ENCODE measurements at regions not wholly inside any gene's neighbourhood (a gene's known extent, or its start where the extent isn't known, plus 50 kb on each side); places are given as distances from the start of the nearest gene placed in this dataset.
"Not testable (repeated sequence)": the region's sequence is repeated elsewhere in the genome, so short reads cannot be mapped to it uniquely, and the experiment has no call there.

GRCh38 chr3:165624761-165625160 is 212.5 kb downstream of the BCHE start:
- FAIRE-seq, result no peak

GRCh38 chr3:165622356-165622755 is 214.9 kb downstream of the BCHE start:
- FAIRE-seq, result no peak

GRCh38 chr3:165619069-165619468 is 218.2 kb downstream of the BCHE start:
- FAIRE-seq, result no peak

- peak; percentile 14 for FAIRE-seq
These were observed 220.1 kb downstream of the BCHE start for GRCh38 chr3:165617134-165617533.

- FAIRE-seq, result no peak
These were observed 222.9 kb downstream of the BCHE start for GRCh38 chr3:165614337-165614736.

- no peak for FAIRE-seq
These were observed 224.2 kb downstream of the BCHE start for GRCh38 chr3:165613014-165613413.

GRCh38 chr3:165607221-165607620 is 230.0 kb downstream of the BCHE start:
- no peak for FAIRE-seq

- FAIRE-seq, result no peak
These were observed 234.0 kb downstream of the BCHE start for GRCh38 chr3:165603196-165603595.

- not testable (repeated sequence) for FAIRE-seq
These were observed 264.7 kb downstream of the BCHE start for GRCh38 chr3:165572566-165572965.

GRCh38 chr3:165568907-165569462 is 268.2 kb downstream of the BCHE start:
- no peak for FAIRE-seq

- FAIRE-seq, result no peak
These were observed 281.4 kb downstream of the BCHE start for GRCh38 chr3:165555785-165556184.

- no peak for FAIRE-seq
These were observed 283.9 kb downstream of the BCHE start for GRCh38 chr3:165553371-165553770.

GRCh38 chr3:165549665-165550064 is 287.6 kb downstream of the BCHE start:
- FAIRE-seq, result no peak

GRCh38 chr3:165549037-165549436 is 288.2 kb downstream of the BCHE start:
- no peak for FAIRE-seq

GRCh38 chr3:165545059-165545458 is 292.2 kb downstream of the BCHE start:
- no peak for FAIRE-seq

GRCh38 chr3:165544432-165544831 is 292.8 kb downstream of the BCHE start:
- FAIRE-seq, result no peak

- FAIRE-seq, result no peak
These were observed 299.1 kb downstream of the BCHE start for GRCh38 chr3:165538166-165538565.

- FAIRE-seq, result no peak
These were observed 304.4 kb downstream of the BCHE start for GRCh38 chr3:165532851-165533250.

- no peak for FAIRE-seq
These were observed 307.8 kb downstream of the BCHE start for GRCh38 chr3:165529451-165529850.

GRCh38 chr3:165526367-165526766 is 310.9 kb downstream of the BCHE start:
- no peak for FAIRE-seq

- no peak for FAIRE-seq
These were observed 313.4 kb downstream of the BCHE start for GRCh38 chr3:165523801-165524200.

- FAIRE-seq, result no peak
These were observed 314.8 kb downstream of the BCHE start for GRCh38 chr3:165522386-165522785.

GRCh38 chr3:165521131-165521871 is 315.9 kb downstream of the BCHE start:
- FAIRE-seq, result no peak

GRCh38 chr3:165519687-165520086 is 317.5 kb downstream of the BCHE start:
- FAIRE-seq, result no peak

GRCh38 chr3:165518346-165518745 is 318.9 kb downstream of the BCHE start:
- FAIRE-seq, result no peak
